HG03520 (cell line): ENCODE measurements at regions not wholly inside any gene's neighbourhood (a gene's known extent, or its start where the extent isn't known, plus 50 kb on each side); places are given as distances from the start of the nearest gene placed in this dataset.

Experiments used
- ATAC-seq: cut with Tn5 transposase; IDR thresholded peaks from one replicate; pipeline ENCODE4 v1.9.1; 2021; ENCODE audit warnings: mild to moderate bottlenecking, moderate library complexity; ENCODE audit not compliant: unreplicated experiment

GRCh38 chr18:73923866-73924265, 223.8 kb downstream of the FBXO15 start:
- no peak for ATAC-seq

GRCh38 chr18:73920033-73920432, 227.6 kb downstream of the FBXO15 start:
- ATAC-seq = no peak

- no peak for ATAC-seq
Measured at GRCh38 chr18:73918816-73919215, 228.8 kb downstream of the FBXO15 start.

DNA sequence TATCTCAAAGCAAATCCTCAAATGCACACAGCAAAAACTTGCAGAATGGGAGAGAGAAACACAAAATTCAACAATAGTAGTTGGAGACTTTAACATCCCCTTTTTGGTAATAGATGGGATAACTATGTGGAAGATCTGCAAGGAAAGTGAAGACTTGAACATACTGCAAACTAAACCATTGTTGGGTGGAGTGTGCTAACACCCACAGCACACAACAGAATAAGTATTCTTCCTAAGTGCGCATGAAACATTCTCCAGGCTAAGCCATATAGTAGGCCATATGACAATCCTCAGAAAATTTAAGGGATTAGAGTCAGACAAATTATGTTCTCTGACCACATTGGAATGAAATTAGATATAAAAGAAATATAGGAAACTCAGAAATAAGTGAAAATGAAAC, 230.6 kb downstream of the FBXO15 start:
- no peak for ATAC-seq

DNA sequence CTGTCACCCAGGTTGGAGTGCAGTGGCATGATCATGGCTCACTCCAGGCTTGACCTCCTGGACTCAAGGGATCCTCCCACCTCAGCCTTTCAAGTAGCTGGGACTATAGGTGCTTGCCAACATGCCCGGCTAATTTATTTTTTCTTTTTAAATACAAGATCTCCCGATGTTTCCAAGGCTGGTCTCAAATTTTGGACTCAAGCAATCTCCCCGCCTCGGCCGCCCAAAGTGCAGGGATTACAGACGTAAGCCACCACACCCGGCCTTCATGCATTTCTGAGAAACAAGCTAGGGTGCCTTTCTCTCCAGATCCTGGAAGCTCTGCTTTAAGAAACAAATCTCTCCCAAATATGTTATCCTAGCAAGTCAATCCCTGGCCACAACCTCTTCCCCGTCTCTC, 234.1 kb downstream of the FBXO15 start:
- ATAC-seq = no peak

GRCh38 chr18:73908323-73908722, 239.3 kb downstream of the FBXO15 start:
- ATAC-seq = no peak

DNA sequence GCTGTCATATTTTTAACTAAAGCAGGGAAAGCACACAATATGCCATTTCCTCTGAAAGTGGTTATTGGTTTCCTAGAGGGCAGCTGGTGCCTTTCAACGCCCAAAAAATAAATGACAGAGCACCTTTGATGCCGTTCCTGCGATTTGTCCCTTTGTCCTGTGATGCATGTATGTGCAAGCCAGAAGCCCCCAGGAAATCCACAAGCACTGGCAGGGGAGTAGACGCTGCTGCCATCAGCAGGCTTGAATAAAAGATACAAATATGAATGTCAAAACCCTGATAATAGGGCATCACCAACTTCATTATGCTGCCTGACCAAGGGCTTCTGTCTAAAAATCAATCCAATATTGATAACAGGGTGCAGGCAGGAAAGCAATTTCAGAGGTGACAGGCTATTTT, 246.1 kb downstream of the FBXO15 start:
- ATAC-seq = no peak

DNA sequence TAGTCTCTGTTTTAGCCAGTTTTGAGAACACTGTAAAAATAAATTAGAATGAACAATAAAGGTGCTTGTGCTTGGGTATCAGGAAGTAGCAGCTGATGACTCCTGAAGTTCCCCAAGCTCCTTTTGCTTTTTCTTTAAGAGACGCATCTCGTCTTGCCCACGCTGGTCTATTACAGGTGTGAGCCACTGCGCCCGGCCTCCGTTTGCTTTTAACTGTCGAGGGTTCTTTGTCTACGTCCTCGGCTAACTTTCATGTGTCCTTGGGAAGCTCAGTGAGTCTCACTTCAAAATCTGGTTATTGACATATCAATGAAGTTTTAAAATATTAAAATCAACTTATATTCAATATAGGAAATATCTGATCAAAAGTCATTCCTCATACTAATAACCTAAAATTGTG, 246.5 kb downstream of the FBXO15 start:
- ATAC-seq = no peak

DNA sequence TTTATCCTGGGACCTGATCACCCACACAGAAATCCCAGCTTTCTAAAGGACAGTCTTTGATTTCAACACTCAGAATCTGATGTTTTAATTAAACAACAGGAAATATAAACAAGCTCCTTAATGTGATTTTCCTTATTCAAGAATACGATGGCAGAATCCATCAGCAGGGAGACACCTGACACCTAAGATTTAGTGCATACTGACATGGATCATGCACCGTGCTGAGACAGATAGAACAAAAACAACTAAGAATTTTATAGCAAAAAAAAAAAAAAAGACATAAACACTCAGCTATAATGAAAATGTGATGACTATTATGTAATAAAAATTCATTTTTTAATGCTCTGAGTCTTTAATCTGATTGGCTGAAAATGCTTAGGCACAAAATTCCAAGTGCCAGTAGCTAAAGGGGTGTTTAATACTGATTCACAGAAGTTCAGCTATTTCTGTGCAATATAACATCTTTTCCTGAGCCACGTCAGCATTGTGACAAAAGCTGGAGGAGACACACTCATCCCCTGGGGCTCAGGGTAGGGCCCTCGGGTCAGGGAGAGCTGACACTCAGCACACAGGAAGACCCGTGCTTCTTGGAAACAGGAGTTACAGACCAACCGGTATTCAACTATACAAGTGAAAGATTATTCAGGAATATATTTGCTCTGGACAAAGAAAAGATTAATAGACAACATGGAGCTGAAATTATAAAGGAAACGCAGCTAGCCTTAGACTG, 247.4 kb downstream of the FBXO15 start:
- no peak for ATAC-seq

DNA sequence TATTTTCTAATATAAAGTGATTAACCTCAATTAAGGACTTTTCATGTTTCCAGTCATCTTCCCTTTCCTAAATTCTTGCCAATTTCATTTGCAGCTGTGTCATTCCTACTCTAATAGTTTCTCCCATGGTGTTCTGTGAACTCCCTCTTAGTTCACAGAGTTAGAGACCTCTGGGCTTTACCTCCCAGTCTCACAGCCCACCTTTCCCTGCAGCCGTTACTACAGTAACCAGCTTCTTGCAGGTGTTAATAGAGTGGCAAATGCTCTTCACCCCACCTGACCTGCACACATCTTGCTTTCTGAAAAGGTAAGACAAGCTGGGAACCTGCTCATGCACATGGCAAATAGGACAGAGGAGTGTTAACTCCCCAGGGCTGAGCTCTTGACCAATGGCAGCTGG, 250.1 kb downstream of the FBXO15 start:
- ATAC-seq = no peak

DNA sequence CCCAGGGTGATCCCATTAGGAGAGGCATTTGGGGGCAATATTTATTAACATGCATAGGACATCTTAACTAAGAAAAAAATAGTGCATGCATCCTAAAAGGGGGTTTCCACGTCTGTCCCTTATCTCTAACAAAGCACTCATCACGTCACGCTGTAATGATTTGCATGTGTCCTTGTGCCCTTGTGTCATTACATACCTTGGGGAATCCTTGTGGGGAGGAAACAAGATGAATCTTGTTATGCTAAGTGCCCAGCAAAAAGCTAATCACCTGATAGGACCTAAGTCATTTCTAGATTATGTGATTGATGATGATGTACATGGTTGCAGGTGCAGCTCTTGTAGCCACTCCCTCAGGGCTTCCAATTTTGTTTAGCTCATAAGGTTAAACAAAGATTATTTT, 250.9 kb downstream of the FBXO15 start:
- peak; percentile 55 for ATAC-seq

DNA sequence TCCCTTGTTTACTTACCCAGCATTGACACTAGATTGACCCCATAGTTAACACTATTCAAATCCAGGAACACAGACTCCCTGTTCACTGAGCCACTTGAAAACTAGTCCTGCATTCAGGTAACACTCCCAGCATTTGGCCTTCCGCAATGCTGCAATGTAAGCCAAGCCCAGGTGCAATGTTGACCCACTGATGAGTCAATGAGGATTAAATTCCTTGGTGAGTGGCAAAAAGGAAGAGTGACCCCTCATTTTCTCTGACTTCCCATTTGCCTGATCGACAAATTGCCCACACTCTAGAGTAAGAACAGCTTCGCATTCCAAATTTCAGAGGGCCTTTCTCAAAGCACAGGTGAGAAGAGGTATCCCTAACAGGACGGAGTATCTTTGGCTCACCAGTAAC, 251.9 kb downstream of the FBXO15 start:
- ATAC-seq = no peak

DNA sequence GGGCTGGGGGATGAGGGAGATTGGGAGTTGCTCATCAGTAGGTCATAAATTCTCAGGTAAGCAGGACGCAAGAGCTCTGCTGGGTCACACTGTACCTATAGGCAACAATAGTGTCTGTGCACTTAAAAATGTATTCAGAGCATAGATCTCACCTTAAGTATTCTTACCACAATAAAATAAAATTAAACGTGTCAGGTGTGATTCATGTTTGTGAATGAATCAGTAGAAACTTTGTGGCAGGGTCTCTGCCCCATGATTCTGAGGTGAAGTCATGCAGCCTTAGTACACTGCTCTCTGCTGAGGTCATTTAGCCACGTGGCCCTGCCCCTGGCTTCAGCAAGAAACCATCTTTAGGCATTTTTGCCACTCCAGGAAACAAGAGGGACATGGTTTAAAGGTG, 253.8 kb downstream of the FBXO15 start:
- no peak for ATAC-seq

GRCh38 chr18:73891572-73892421, 255.8 kb downstream of the FBXO15 start:
- no peak for ATAC-seq

GRCh38 chr18:73888565-73888964, 259.1 kb downstream of the FBXO15 start:
- ATAC-seq = no peak

GRCh38 chr18:73887801-73888200, 259.8 kb downstream of the FBXO15 start:
- no peak for ATAC-seq

- ATAC-seq = no peak
Measured at GRCh38 chr18:73884868-73885267, 262.8 kb downstream of the FBXO15 start.

DNA sequence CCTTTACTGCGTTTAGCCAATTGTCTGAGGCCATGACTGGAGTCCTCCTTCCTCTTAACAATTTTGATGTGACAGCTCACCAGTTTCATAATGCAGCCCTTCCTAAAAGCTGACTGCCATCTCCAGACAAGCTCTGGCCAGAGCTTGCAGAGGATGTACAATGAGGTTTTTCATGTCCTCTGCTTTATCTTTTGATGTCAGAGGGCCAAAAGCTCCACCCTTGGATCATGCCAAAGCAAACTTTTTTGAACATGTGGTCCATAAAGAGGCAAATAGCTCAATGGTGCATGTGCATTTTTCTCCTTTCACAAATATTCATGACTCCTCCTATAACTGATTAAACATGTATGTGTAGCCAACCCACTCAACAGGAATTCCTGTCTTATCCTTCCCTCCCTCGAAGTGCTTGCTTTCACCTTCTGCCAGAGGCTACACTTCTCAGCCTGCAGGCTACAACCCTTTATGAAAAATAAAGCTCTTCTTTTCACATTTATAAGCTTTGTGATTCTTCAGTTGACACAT, 266.2 kb downstream of the FBXO15 start:
- no peak for ATAC-seq

- no peak for ATAC-seq
Measured at GRCh38 chr18:73880387-73880786, 267.2 kb downstream of the FBXO15 start.

DNA sequence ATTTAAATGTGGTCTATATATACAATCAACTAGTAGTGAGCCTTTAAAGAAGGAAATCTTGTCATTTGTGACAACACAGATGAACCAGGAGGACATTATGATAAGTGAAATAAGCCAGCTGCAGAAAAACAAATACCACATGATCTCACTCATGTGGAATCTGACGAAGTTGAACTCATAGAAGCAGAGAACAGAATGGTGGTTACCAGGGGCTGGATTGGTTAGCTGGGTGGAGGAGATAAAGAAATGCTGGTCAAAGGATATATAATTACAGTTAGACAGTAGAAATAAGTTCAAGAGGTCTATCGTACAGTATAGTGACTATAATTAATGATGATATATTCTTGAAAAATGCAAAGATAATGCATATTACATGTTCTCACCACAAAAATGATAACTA, 267.9 kb downstream of the FBXO15 start:
- ATAC-seq = no peak

DNA sequence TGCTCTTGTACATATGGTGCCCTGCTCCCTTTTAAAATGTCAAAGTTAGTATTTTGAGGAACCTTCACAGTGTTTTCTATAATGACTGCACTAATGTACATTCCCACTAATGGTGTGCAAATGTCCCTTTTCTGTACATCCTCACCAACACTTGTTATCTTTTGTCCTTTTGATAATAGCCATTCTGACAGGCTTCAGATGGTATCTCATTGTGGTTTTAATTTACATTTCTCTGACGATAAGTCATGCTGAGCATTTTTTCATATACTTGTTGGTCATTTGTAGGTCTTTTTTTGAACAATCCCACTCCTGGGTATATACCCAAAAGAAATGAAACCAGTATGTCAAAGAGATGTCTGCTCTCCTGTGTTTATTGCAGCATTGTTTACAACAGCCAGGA, 268.3 kb downstream of the FBXO15 start:
- ATAC-seq = no peak

DNA sequence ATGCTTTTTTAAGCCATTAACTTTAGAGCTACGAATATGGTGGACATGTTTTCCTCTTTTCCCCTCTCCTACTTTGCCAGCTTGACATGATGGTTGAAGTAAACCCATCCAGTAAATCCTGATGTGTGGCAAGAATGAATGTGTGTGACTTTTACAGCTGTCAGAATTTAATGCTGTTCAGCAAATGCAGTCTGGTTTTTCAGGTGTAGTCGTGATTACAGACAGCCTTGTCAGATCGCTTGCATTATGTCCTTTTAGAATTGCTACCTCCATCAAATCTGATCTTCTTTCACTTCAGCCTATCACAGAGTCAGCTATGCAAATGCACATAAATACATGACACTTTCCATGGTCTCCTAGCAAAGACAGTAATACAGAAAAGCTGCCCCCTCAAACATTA, 278.5 kb downstream of the FBXO15 start:
- ATAC-seq = no peak
